HG02623 (cell line): ENCODE measurements at regions not wholly inside any gene's neighbourhood (a gene's known extent, or its start where the extent isn't known, plus 50 kb on each side); places are given as distances from the start of the nearest gene placed in this dataset.

Experiments used
- ATAC-seq: cut with Tn5 transposase; IDR thresholded peaks from one replicate; pipeline ENCODE4 v1.9.1; 2021; ENCODE audit warnings: moderate library complexity; ENCODE audit not compliant: unreplicated experiment

- no peak for ATAC-seq
Measured at GRCh38 chr5:143511736-143512135, 108.2 kb upstream of the NR3C1 start.

- peak; percentile 86 for ATAC-seq
Measured at GRCh38 chr5:143509758-143510221, 106.3 kb upstream of the NR3C1 start.

GRCh38 chr5:143506836-143507552 is 103.5 kb upstream of the NR3C1 start:
- ATAC-seq = no peak

GRCh38 chr5:143505934-143506333 is 102.4 kb upstream of the NR3C1 start:
- no peak for ATAC-seq

GRCh38 chr5:143505354-143505753 is 101.9 kb upstream of the NR3C1 start:
- no peak for ATAC-seq

GRCh38 chr5:143501310-143502044 is 98.0 kb upstream of the NR3C1 start:
- no peak for ATAC-seq

- no peak for ATAC-seq
Measured at GRCh38 chr5:143499480-143500114, 96.1 kb upstream of the NR3C1 start.

GRCh38 chr5:143498821-143499220 is 95.3 kb upstream of the NR3C1 start:
- no peak for ATAC-seq

GRCh38 chr5:143497749-143498148 is 94.3 kb upstream of the NR3C1 start:
- ATAC-seq = no peak

- ATAC-seq = no peak
Measured at GRCh38 chr5:143496943-143497342, 93.5 kb upstream of the NR3C1 start.

- no peak for ATAC-seq
Measured at GRCh38 chr5:143495821-143496275, 92.4 kb upstream of the NR3C1 start.

- no peak for ATAC-seq
Measured at GRCh38 chr5:143495110-143495509, 91.6 kb upstream of the NR3C1 start.

- ATAC-seq = no peak
Measured at GRCh38 chr5:143494595-143494994, 91.1 kb upstream of the NR3C1 start.

- ATAC-seq = no peak
Measured at GRCh38 chr5:143494162-143494561, 90.7 kb upstream of the NR3C1 start.

GRCh38 chr5:143492783-143493182 is 89.3 kb upstream of the NR3C1 start:
- ATAC-seq = no peak

- no peak for ATAC-seq
Measured at GRCh38 chr5:143491646-143492045, 88.2 kb upstream of the NR3C1 start.

GRCh38 chr5:143488381-143488780 is 84.9 kb upstream of the NR3C1 start:
- ATAC-seq = no peak

- ATAC-seq = no peak
Measured at GRCh38 chr5:143484601-143485000, 81.1 kb upstream of the NR3C1 start.

- no peak for ATAC-seq
Measured at GRCh38 chr5:143481697-143482531, 78.4 kb upstream of the NR3C1 start.

- ATAC-seq = no peak
Measured at GRCh38 chr5:143480001-143480400, 76.5 kb upstream of the NR3C1 start.

- ATAC-seq = no peak
Measured at GRCh38 chr5:143479394-143479793, 75.9 kb upstream of the NR3C1 start.
